GM19238 (cell line): ENCODE measurements at regions not wholly inside any gene's neighbourhood (a gene's known extent, or its start where the extent isn't known, plus 50 kb on each side); places are given as distances from the start of the nearest gene placed in this dataset.

Source experiments
- DNase-seq: peaks from one replicate; pipeline ENCODE4 v3.0.0; 2011; ENCODE audit warnings: low spot score; ENCODE audit not compliant: insufficient read length

GRCh38 chr5:60377826-60378225, 322.1 kb downstream of the DEPDC1B start:
- DNase-seq, result no peak

GRCh38 chr5:60376860-60377259, 323.1 kb downstream of the DEPDC1B start:
- no peak for DNase-seq

- DNase-seq, result no peak
These were observed 325.6 kb downstream of the DEPDC1B start for GRCh38 chr5:60374409-60374808.

GRCh38 chr5:60372786-60373185, 327.2 kb downstream of the DEPDC1B start:
- no peak for DNase-seq

- no peak for DNase-seq
These were observed 328.9 kb downstream of the DEPDC1B start for GRCh38 chr5:60371065-60371464.

GRCh38 chr5:60370508-60370907, 329.5 kb downstream of the DEPDC1B start:
- no peak for DNase-seq

GRCh38 chr5:60369391-60369790, 330.6 kb downstream of the DEPDC1B start:
- no peak for DNase-seq

GRCh38 chr5:60368100-60368499, 331.9 kb downstream of the DEPDC1B start:
- no peak for DNase-seq

GRCh38 chr5:60366489-60366888, 333.5 kb downstream of the DEPDC1B start:
- no peak for DNase-seq

- DNase-seq, result no peak
These were observed 335.0 kb downstream of the DEPDC1B start for GRCh38 chr5:60365001-60365400.

GRCh38 chr5:60362158-60362557, 337.8 kb downstream of the DEPDC1B start:
- no peak for DNase-seq

- DNase-seq, result no peak
These were observed 339.6 kb downstream of the DEPDC1B start for GRCh38 chr5:60360355-60360754.

- no peak for DNase-seq
These were observed 342.7 kb downstream of the DEPDC1B start for GRCh38 chr5:60357302-60357701.

- no peak for DNase-seq
These were observed 343.2 kb downstream of the DEPDC1B start for GRCh38 chr5:60356745-60357144.

GRCh38 chr5:60355181-60355580, 344.8 kb downstream of the DEPDC1B start:
- no peak for DNase-seq

GRCh38 chr5:60354311-60354710, 345.7 kb downstream of the DEPDC1B start:
- no peak for DNase-seq

- no peak for DNase-seq
These were observed 346.9 kb downstream of the DEPDC1B start for GRCh38 chr5:60352992-60353599.

GRCh38 chr5:60350794-60351193, 349.2 kb downstream of the DEPDC1B start:
- no peak for DNase-seq

GRCh38 chr5:60349891-60350415, 350.0 kb downstream of the DEPDC1B start:
- no peak for DNase-seq

GRCh38 chr5:60346393-60346792, 353.6 kb downstream of the DEPDC1B start:
- no peak for DNase-seq

GRCh38 chr5:60343102-60343501, 356.9 kb downstream of the DEPDC1B start:
- DNase-seq, result no peak

GRCh38 chr5:60340965-60341471, 358.9 kb downstream of the DEPDC1B start:
- DNase-seq, result no peak

- no peak for DNase-seq
These were observed 359.6 kb downstream of the DEPDC1B start for GRCh38 chr5:60340326-60340725.
